ENCODE measurements at regions not wholly inside any gene's neighbourhood (a gene's known extent, or its start where the extent isn't known, plus 50 kb on each side); places are given as distances from the start of the nearest gene placed in this dataset.

- no peak overlapping the region for H3K27ac ChIP-seq
- DNase-seq: no peak
- TF ChIP-seq CTCF (IDR thresholded peaks at IDR 0.05) (no peak), POLR2A (IDR thresholded peaks at IDR 0.05) (no peak)
Measured at GRCh38 chr3:89974903-89975519, 867.6 kb downstream of the EPHA3 start.

GRCh38 chr3:89983449-89983848 lies 876.0 kb downstream of the EPHA3 start:
- Histone ChIP-seq H3K4me3 (no peak overlapping the region), H3K36me3 (no peaks in the 10 kb centered on the region), H3K4me1 (no peaks in the 10 kb centered on the region), H3K27ac (no peak overlapping the region), H3K9me3 (no peaks in the 10 kb centered on the region), H3K27me3 (no peaks in the 10 kb centered on the region)
- DNase-seq: no peak
- no peak for TF ChIP-seq POLR2A (IDR thresholded peaks at IDR 0.05)
- TF ChIP-seq CTCF (IDR thresholded peaks at IDR 0.05): no peak

More at GRCh38 chr3:89974903-89975519, 867.6 kb downstream of the EPHA3 start:
- Histone ChIP-seq H3K27me3 (no peaks in the 10 kb centered on the region), H3K36me3 (no peaks in the 10 kb centered on the region), H3K4me3 (no peak overlapping the region), H3K9me3 (no peaks in the 10 kb centered on the region), H3K4me1 (no peaks in the 10 kb centered on the region)

- Histone ChIP-seq H3K9me3 (no peaks in the 10 kb centered on the region), H3K27me3 (no peaks in the 10 kb centered on the region), H3K27ac (no peak overlapping the region), H3K4me1 (no peaks in the 10 kb centered on the region), H3K4me3 (no peak overlapping the region), H3K36me3 (no peaks in the 10 kb centered on the region)
- DNase-seq: no peak
- TF ChIP-seq CTCF (IDR thresholded peaks at IDR 0.05): no peak
- no peak for TF ChIP-seq POLR2A (IDR thresholded peaks at IDR 0.05)
Measured at GRCh38 chr3:90005281-90005847, 897.9 kb downstream of the EPHA3 start.

- Histone ChIP-seq H3K27ac (peak overlapping the region in 1 of 4 donors; percentile 22), H3K4me1 (no peaks in the 10 kb centered on the region), H3K4me3 (no peak overlapping the region), H3K36me3 (no peaks in the 10 kb centered on the region), H3K27me3 (no peaks in the 10 kb centered on the region), H3K9me3 (no peaks in the 10 kb centered on the region)
- no peak for TF ChIP-seq POLR2A (IDR thresholded peaks at IDR 0.05)
- no peak for TF ChIP-seq CTCF (IDR thresholded peaks at IDR 0.05)
- no peak for DNase-seq
Measured at GRCh38 chr3:90007778-90008499, 900.5 kb downstream of the EPHA3 start.

- no peak overlapping the region for H3K27ac ChIP-seq
- H3K36me3 ChIP-seq: no peaks in the 10 kb centered on the region
- no peak overlapping the region for H3K4me3 ChIP-seq
- H3K4me1 ChIP-seq: no peaks in the 10 kb centered on the region
- DNase-seq: no peak
- H3K9me3 ChIP-seq: no peaks in the 10 kb centered on the region
- H3K27me3 ChIP-seq: no peaks in the 10 kb centered on the region
- TF ChIP-seq CTCF (IDR thresholded peaks at IDR 0.05) (no peak), POLR2A (IDR thresholded peaks at IDR 0.05) (no peak)
Measured at GRCh38 chr3:90010341-90010740, 902.9 kb downstream of the EPHA3 start.

Data from Peyer's patch (tissue), 4 donors.